NB4 (cell line): ENCODE measurements at regions not wholly inside any gene's neighbourhood (a gene's known extent, or its start where the extent isn't known, plus 50 kb on each side); places are given as distances from the start of the nearest gene placed in this dataset.

ENCODE experiments used
- DNase-seq: peaks from one replicate; pipeline ENCODE4 v3.0.0; 2010; ENCODE audit warnings: low read depth
- H3K4me3 ChIP-seq: one replicate; pipeline ENCODE4 v1.5.1; 2011; ENCODE audit warnings: mild to moderate bottlenecking, low read depth, low read length, moderate library complexity
- CTCF ChIP-seq: IDR thresholded peaks from one replicate; pipeline ENCODE4 v1.5.1; 2012; ENCODE audit warnings: low read depth, low read length
- MAX ChIP-seq: IDR thresholded peaks from 2 replicates; pipeline ENCODE4 v1.6.1; 2011; ENCODE audit warnings: low read depth, low read length
- MYC ChIP-seq: IDR thresholded peaks from 2 replicates; pipeline ENCODE4 v1.6.1; 2011; ENCODE audit warnings: low read depth, low read length
- POLR2A ChIP-seq: IDR thresholded peaks from 2 replicates; pipeline ENCODE4 v1.6.1; 2011; ENCODE audit warnings: mild to moderate bottlenecking; ENCODE audit not compliant: insufficient read length; ENCODE audit errors: extremely low read depth

GRCh38 chr3:41111011-41111410 lies 88.3 kb upstream of the CTNNB1 start:
- H3K4me3 ChIP-seq, result no peak overlapping the region
- peak; percentile 86 for DNase-seq
- TF ChIP-seq MAX (peak; percentile 67), CTCF (no peak), MYC (peak; percentile 71), POLR2A (no peak)

- DNase-seq, result peak; percentile 27
- no peak overlapping the region for H3K4me3 ChIP-seq
- TF ChIP-seq MYC (no peak), CTCF (no peak), POLR2A (no peak), MAX (no peak)
Observed at GRCh38 chr3:41112466-41112865, 86.8 kb upstream of the CTNNB1 start.

GRCh38 chr3:41115069-41115468 lies 84.2 kb upstream of the CTNNB1 start:
- no peak overlapping the region for H3K4me3 ChIP-seq
- no peak for DNase-seq
- TF ChIP-seq MYC (no peak), MAX (no peak), CTCF (no peak)

- TF ChIP-seq POLR2A, result no peak
- TF ChIP-seq CTCF, result no peak
- TF ChIP-seq MAX, result no peak
- no peak for TF ChIP-seq MYC
- no peak overlapping the region for H3K4me3 ChIP-seq
- DNase-seq, result no peak
Observed at GRCh38 chr3:41116851-41117250, 82.5 kb upstream of the CTNNB1 start.

- TF ChIP-seq MAX (peak; percentile 89), CTCF (no peak)
- peak overlapping the region; percentile 3 for H3K4me3 ChIP-seq
- peak; percentile 97 for DNase-seq
Observed at GRCh38 chr3:41117398-41117870, 81.9 kb upstream of the CTNNB1 start.
